ENCODE measurements at regions not wholly inside any gene's neighbourhood (a gene's known extent, or its start where the extent isn't known, plus 50 kb on each side); places are given as distances from the start of the nearest gene placed in this dataset.
A peak's percentile ranks its signal among the peaks of the same experiment; 100 is the strongest.

- Histone ChIP-seq H3K36me3 (no peaks in the 10 kb centered on the region), H3K4me2 (no peak overlapping the region), H4K20me1 (no peaks in the 10 kb centered on the region), H3K27me3 (0 out of 2 replicates have a peak, but pooled peaks cover 4% of the 10 kb centered on the region), H3K9me3 (peaks cover 13% of the 10 kb centered on the region), H3K9ac (no peak overlapping the region), H3K4me3 (no peak overlapping the region), H3K4me1 (no peaks in the 10 kb centered on the region), H3K27ac (no peak overlapping the region)
- no peak for TF ChIP-seq Cebpa-rat (IDR thresholded peaks at IDR 0.05)
Observed at GRCh38 chr16:82504836-82505235, 121.9 kb upstream of the CDH13 start.

GRCh38 chr16:82499302-82499701 is 127.5 kb upstream of the CDH13 start:
- H4K20me1 ChIP-seq, result no peaks in the 10 kb centered on the region
- H3K4me3 ChIP-seq, result no peak overlapping the region
- no peak overlapping the region for H3K9ac ChIP-seq
- H3K4me1 ChIP-seq, result no peaks in the 10 kb centered on the region
- no peak overlapping the region for H3K27ac ChIP-seq
- no peak overlapping the region for H3K4me2 ChIP-seq
- no peaks in the 10 kb centered on the region for H3K27me3 ChIP-seq
- H3K36me3 ChIP-seq, result no peaks in the 10 kb centered on the region
- TF ChIP-seq Cebpa-rat (IDR thresholded peaks at IDR 0.05), result no peak
- no peaks in the 10 kb centered on the region for H3K9me3 ChIP-seq

GRCh38 chr16:82497139-82497538 is 129.6 kb upstream of the CDH13 start:
- H3K4me1 ChIP-seq, result no peaks in the 10 kb centered on the region
- no peak overlapping the region for H3K4me2 ChIP-seq
- no peaks in the 10 kb centered on the region for H4K20me1 ChIP-seq
- H3K27me3 ChIP-seq, result no peaks in the 10 kb centered on the region
- no peak overlapping the region for H3K9ac ChIP-seq
- no peak overlapping the region for H3K27ac ChIP-seq
- TF ChIP-seq Cebpa-rat (IDR thresholded peaks at IDR 0.05), result no peak
- H3K9me3 ChIP-seq, result no peaks in the 10 kb centered on the region
- no peak overlapping the region for H3K4me3 ChIP-seq
- H3K36me3 ChIP-seq, result no peaks in the 10 kb centered on the region

- Histone ChIP-seq H3K4me2 (no peak overlapping the region), H3K9ac (no peak overlapping the region), H3K4me1 (no peaks in the 10 kb centered on the region), H3K27me3 (no peaks in the 10 kb centered on the region), H3K9me3 (no peaks in the 10 kb centered on the region), H3K27ac (no peak overlapping the region), H3K4me3 (no peak overlapping the region), H4K20me1 (no peaks in the 10 kb centered on the region), H3K36me3 (no peaks in the 10 kb centered on the region)
- TF ChIP-seq Cebpa-rat (IDR thresholded peaks at IDR 0.05), result no peak
Observed at GRCh38 chr16:82488460-82488859, 138.3 kb upstream of the CDH13 start.

GRCh38 chr16:82481455-82481854 is 145.3 kb upstream of the CDH13 start:
- H4K20me1 ChIP-seq, result no peaks in the 10 kb centered on the region
- no peaks in the 10 kb centered on the region for H3K9me3 ChIP-seq
- H3K36me3 ChIP-seq, result no peaks in the 10 kb centered on the region
- H3K27me3 ChIP-seq, result no peaks in the 10 kb centered on the region
- no peak overlapping the region for H3K4me3 ChIP-seq
- H3K4me1 ChIP-seq, result peaks cover 28% of the 10 kb centered on the region; the same call in 1 of the 2 replicates
- H3K27ac ChIP-seq, result no peak overlapping the region
- H3K9ac ChIP-seq, result no peak overlapping the region
- H3K4me2 ChIP-seq, result peak overlapping the region; percentile 12; the same call in 1 of the 2 replicates
- no peak for TF ChIP-seq Cebpa-rat (IDR thresholded peaks at IDR 0.05)

- H3K4me2 ChIP-seq, result no peak overlapping the region; the same call in 1 of the 2 replicates
- no peaks in the 10 kb centered on the region for H3K36me3 ChIP-seq
- no peak for TF ChIP-seq Cebpa-rat (IDR thresholded peaks at IDR 0.05)
- no peak overlapping the region for H3K4me3 ChIP-seq
- no peaks in the 10 kb centered on the region for H3K27me3 ChIP-seq
- peaks cover 28% of the 10 kb centered on the region; the same call in 1 of the 2 replicates for H3K4me1 ChIP-seq
- H3K27ac ChIP-seq, result no peak overlapping the region
- H3K9me3 ChIP-seq, result no peaks in the 10 kb centered on the region; the same call in 1 of the 2 replicates
- H3K9ac ChIP-seq, result no peak overlapping the region
- H4K20me1 ChIP-seq, result no peaks in the 10 kb centered on the region
Observed at GRCh38 chr16:82476786-82477185, 150.0 kb upstream of the CDH13 start.

GRCh38 chr16:82470620-82471152 is 156.1 kb upstream of the CDH13 start:
- no peaks in the 10 kb centered on the region for H3K36me3 ChIP-seq
- no peaks in the 10 kb centered on the region for H3K27me3 ChIP-seq
- no peaks in the 10 kb centered on the region for H4K20me1 ChIP-seq
- H3K9ac ChIP-seq, result no peak overlapping the region
- H3K9me3 ChIP-seq, result peaks cover 3% of the 10 kb centered on the region; the same call in 1 of the 2 replicates
- H3K4me3 ChIP-seq, result no peak overlapping the region
- no peaks in the 10 kb centered on the region; the same call in 1 of the 2 replicates for H3K4me1 ChIP-seq
- H3K27ac ChIP-seq, result no peak overlapping the region
- no peak for TF ChIP-seq Cebpa-rat (IDR thresholded peaks at IDR 0.05)
- no peak overlapping the region for H3K4me2 ChIP-seq

GRCh38 chr16:82470016-82470415 is 156.8 kb upstream of the CDH13 start:
- Histone ChIP-seq H3K27ac (no peak overlapping the region), H3K9me3 (peaks cover 3% of the 10 kb centered on the region; the same call in 1 of the 2 replicates), H3K4me3 (no peak overlapping the region), H3K4me2 (no peak overlapping the region), H3K4me1 (no peaks in the 10 kb centered on the region; the same call in 1 of the 2 replicates), H4K20me1 (no peaks in the 10 kb centered on the region), H3K9ac (no peak overlapping the region), H3K27me3 (no peaks in the 10 kb centered on the region), H3K36me3 (no peaks in the 10 kb centered on the region)
- TF ChIP-seq Cebpa-rat (IDR thresholded peaks at IDR 0.05), result no peak

GRCh38 chr16:82464187-82464586 is 162.6 kb upstream of the CDH13 start:
- Histone ChIP-seq H3K4me2 (no peak overlapping the region), H3K4me1 (no peaks in the 10 kb centered on the region), H3K27ac (no peak overlapping the region), H3K36me3 (no peaks in the 10 kb centered on the region), H3K9me3 (0 out of 2 replicates have a peak, but pooled peaks cover 3% of the 10 kb centered on the region), H3K9ac (no peak overlapping the region), H3K4me3 (no peak overlapping the region), H3K27me3 (no peaks in the 10 kb centered on the region), H4K20me1 (no peaks in the 10 kb centered on the region)
- no peak for TF ChIP-seq Cebpa-rat (IDR thresholded peaks at IDR 0.05)

GRCh38 chr16:82460766-82461165 is 166.0 kb upstream of the CDH13 start:
- Histone ChIP-seq H3K9me3 (no peaks in the 10 kb centered on the region), H3K9ac (no peak overlapping the region), H3K27ac (no peak overlapping the region), H3K36me3 (no peaks in the 10 kb centered on the region), H4K20me1 (no peaks in the 10 kb centered on the region), H3K4me1 (no peaks in the 10 kb centered on the region), H3K27me3 (no peaks in the 10 kb centered on the region), H3K4me3 (no peak overlapping the region), H3K4me2 (no peak overlapping the region)
- TF ChIP-seq Cebpa-rat (IDR thresholded peaks at IDR 0.05), result no peak

Measured in BLaER1 (cell line).